ENCODE measurements at regions not wholly inside any gene's neighbourhood (a gene's known extent, or its start where the extent isn't known, plus 50 kb on each side); places are given as distances from the start of the nearest gene placed in this dataset.

- no peak for DNase-seq
- H3K4me3 Mint-ChIP-seq, result no peak overlapping the region
- H3K27me3 Mint-ChIP-seq, result peaks cover 28 to 46% (median 32%) of the 10 kb centered on the region in 3 donors
- peaks cover 0 to 6% (median under 1%) of the 10 kb centered on the region in 7 donors for H3K9me3 Mint-ChIP-seq
- H3K36me3 Mint-ChIP-seq, result peaks cover 0 to 5% of the 10 kb centered on the region in 2 donors
- no peak for ATAC-seq (ENCODE audit: low read depth in 2 of 2)
- H3K4me1 Mint-ChIP-seq, result no peaks in the 10 kb centered on the region
- peak overlapping the region in 1 of 6 donors; percentile 44 for H3K27ac Mint-ChIP-seq
Observed at GRCh38 chr1:181344091-181344490, 139.2 kb upstream of the CACNA1E start.

- peaks cover 0 to 6% (median 0%) of the 10 kb centered on the region in 7 donors for H3K9me3 Mint-ChIP-seq
- peaks cover 0 to 5% of the 10 kb centered on the region in 2 donors for H3K36me3 Mint-ChIP-seq
- DNase-seq, result no peak
- H3K4me1 Mint-ChIP-seq, result no peaks in the 10 kb centered on the region
- ATAC-seq (ENCODE audit: low read depth in 2 of 2), result no peak
- no peak overlapping the region for H3K27ac Mint-ChIP-seq
- no peak overlapping the region for H3K4me3 Mint-ChIP-seq
- H3K27me3 Mint-ChIP-seq, result peaks cover 28 to 46% (median 32%) of the 10 kb centered on the region in 3 donors
Observed at GRCh38 chr1:181345146-181345545, 138.2 kb upstream of the CACNA1E start.

DNA sequence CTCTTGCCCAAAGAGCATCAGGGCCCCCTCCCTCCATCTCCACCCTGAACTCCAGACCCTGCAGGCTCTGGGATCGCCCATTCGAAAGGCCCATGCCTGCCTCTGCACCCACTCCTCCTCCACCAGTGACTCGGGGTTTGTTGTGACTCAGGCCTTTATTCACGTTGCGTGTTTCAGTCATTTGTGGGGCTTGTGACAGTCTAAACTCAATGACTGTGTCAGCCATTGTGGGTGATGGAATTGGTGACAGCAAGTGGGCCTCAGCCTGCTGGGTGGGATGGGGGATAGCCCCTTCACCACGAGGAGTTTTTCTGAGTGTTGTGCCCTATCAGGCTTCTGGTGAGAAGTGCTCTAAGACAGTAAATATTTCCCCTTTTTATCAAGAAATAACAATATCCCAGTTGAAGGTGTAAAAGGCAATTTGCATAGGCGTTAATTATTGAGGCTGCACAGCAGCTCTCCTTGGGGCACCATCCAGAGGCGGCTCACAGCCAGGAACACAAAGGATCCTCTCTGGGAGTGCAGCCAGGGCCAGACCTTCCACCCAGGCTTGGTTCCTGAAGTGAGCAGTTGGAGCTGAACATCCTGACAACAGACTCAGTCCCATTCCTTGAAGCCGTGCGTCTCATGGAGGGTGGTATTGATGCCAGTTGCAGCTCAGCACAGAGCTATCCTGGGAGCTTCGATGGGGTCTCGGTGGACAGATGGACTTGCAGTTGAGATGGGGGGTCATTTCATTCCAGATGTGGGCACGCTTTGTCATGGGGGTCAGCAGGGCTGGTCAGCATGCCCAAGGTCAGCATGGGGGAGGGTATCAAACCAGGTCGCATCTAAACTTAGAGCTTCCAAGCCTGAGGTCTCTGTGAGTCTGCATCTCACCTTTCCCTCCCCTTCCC, 135.6 kb upstream of the CACNA1E start:
- DNase-seq, result no peak
- Mint-ChIP-seq H3K9me3 (no peaks in the 10 kb centered on the region), H3K4me3 (no peak overlapping the region), H3K27ac (peak overlapping the region in 1 of 6 donors; percentile 33), H3K4me1 (no peaks in the 10 kb centered on the region), H3K36me3 (no peaks in the 10 kb centered on the region), H3K27me3 (peaks cover 16 to 32% (median 17%) of the 10 kb centered on the region in 3 donors)
- ATAC-seq (ENCODE audit: low read depth in 2 of 2), result no peak

DNA sequence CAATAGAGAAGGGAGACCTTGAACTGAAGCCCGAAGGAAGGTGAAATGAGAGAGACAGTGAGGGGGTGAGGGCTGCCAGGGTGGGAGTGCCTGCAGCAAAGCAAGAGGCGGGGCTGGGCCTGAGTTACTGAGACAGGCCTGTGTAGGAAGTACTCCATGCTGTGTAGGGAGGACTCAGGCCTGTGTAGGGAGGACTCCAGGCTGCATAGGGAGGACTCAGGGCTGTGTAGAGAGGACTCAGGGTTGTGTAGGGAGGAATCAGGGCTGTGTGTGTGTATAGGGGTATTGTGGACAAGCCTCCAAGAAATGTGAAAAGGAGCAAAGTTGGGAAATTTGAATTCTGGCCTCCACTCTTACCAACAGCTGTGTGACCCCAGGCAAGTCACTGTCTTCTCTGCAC, 133.8 kb upstream of the CACNA1E start:
- Mint-ChIP-seq H3K9me3 (no peaks in the 10 kb centered on the region), H3K4me3 (no peak overlapping the region), H3K27ac (no peak overlapping the region), H3K27me3 (peaks cover 14 to 17% (median 15%) of the 10 kb centered on the region in 3 donors), H3K4me1 (no peaks in the 10 kb centered on the region), H3K36me3 (no peaks in the 10 kb centered on the region)
- DNase-seq, result no peak
- no peak for ATAC-seq (ENCODE audit: low read depth in 2 of 2)

- H3K27me3 Mint-ChIP-seq, result peaks cover 15% of the 10 kb centered on the region in 3 donors
- H3K9me3 Mint-ChIP-seq, result no peaks in the 10 kb centered on the region
- no peaks in the 10 kb centered on the region for H3K4me1 Mint-ChIP-seq
- no peak for ATAC-seq (ENCODE audit: low read depth in 2 of 2)
- no peak overlapping the region for H3K4me3 Mint-ChIP-seq
- DNase-seq, result no peak
- H3K27ac Mint-ChIP-seq, result no peak overlapping the region
- H3K36me3 Mint-ChIP-seq, result no peaks in the 10 kb centered on the region
Observed at GRCh38 chr1:181350131-181350530, 133.2 kb upstream of the CACNA1E start.

- Mint-ChIP-seq H3K9me3 (no peaks in the 10 kb centered on the region), H3K27ac (no peak overlapping the region), H3K4me3 (no peak overlapping the region), H3K27me3 (peaks cover 10 to 15% (median 15%) of the 10 kb centered on the region in 3 donors), H3K4me1 (no peaks in the 10 kb centered on the region), H3K36me3 (no peaks in the 10 kb centered on the region)
- DNase-seq, result no peak
- no peak for ATAC-seq (ENCODE audit: low read depth in 2 of 2)
Observed at GRCh38 chr1:181351740-181352139, 131.6 kb upstream of the CACNA1E start.

GRCh38 chr1:181352695-181353094, 130.6 kb upstream of the CACNA1E start:
- H3K27ac Mint-ChIP-seq, result peak overlapping the region in 1 of 6 donors; percentile 60
- no peak for DNase-seq
- H3K36me3 Mint-ChIP-seq, result no peaks in the 10 kb centered on the region
- H3K27me3 Mint-ChIP-seq, result peaks cover 10 to 15% (median 12%) of the 10 kb centered on the region in 3 donors
- no peak for ATAC-seq (ENCODE audit: low read depth in 2 of 2)
- H3K4me3 Mint-ChIP-seq, result no peak overlapping the region
- H3K4me1 Mint-ChIP-seq, result no peaks in the 10 kb centered on the region
- H3K9me3 Mint-ChIP-seq, result peaks cover 0 to 2% (median 0%) of the 10 kb centered on the region in 7 donors

DNA sequence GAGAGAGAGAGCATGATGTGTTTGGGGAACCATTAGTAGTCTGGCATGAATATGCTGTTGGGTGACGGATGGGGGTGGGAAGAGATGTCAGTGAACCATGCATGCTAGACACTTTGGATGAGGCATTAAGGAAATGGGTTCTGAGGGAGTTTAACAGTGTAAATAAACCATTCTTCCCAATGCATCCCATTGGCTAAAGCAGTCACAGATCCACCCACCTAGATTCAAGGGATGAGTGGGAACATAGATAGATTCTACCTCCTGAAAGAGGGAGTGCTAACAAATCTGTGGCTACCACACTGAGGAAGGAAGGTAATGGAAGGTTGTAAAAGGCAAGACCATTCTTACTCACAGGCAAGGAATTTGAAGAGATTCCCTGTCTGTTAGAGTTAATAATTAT, 129.8 kb upstream of the CACNA1E start:
- DNase-seq (no peak), ATAC-seq (ENCODE audit: low read depth in 2 of 2) (no peak)
- H3K4me1 Mint-ChIP-seq, result no peaks in the 10 kb centered on the region
- peaks cover 0 to 2% (median 0%) of the 10 kb centered on the region in 7 donors for H3K9me3 Mint-ChIP-seq
- H3K27ac Mint-ChIP-seq, result no peak overlapping the region
- no peaks in the 10 kb centered on the region for H3K36me3 Mint-ChIP-seq
- H3K27me3 Mint-ChIP-seq, result peaks cover 2 to 15% (median 12%) of the 10 kb centered on the region in 3 donors
- H3K4me3 Mint-ChIP-seq, result no peak overlapping the region

DNA sequence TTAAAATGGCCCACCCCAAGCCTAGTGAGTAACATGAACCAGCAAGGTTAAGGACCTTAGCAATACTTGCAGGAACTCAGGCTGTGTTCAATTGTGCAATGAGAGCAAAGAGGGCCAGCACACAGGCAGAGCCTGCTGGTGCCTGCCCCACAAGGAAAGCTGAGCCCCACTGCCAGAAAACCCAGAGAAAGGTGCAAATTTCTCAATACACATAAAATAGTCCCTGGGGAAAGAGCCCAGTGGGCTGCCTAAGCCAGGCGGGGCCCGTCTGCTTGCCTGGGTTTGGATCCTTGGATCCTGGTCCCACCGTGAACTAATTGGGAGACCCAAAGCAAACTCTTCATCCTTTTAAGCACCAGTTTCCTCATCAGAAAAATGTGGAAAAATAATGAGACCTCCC, 128.5 kb upstream of the CACNA1E start:
- Mint-ChIP-seq H3K9me3 (peaks cover 0 to 2% (median 0%) of the 10 kb centered on the region in 7 donors), H3K27me3 (peaks cover 6 to 20% (median 15%) of the 10 kb centered on the region in 3 donors), H3K36me3 (no peaks in the 10 kb centered on the region), H3K27ac (no peak overlapping the region), H3K4me3 (no peak overlapping the region), H3K4me1 (no peaks in the 10 kb centered on the region)
- DNase-seq (no peak), ATAC-seq (ENCODE audit: low read depth in 2 of 2) (no peak)

DNA sequence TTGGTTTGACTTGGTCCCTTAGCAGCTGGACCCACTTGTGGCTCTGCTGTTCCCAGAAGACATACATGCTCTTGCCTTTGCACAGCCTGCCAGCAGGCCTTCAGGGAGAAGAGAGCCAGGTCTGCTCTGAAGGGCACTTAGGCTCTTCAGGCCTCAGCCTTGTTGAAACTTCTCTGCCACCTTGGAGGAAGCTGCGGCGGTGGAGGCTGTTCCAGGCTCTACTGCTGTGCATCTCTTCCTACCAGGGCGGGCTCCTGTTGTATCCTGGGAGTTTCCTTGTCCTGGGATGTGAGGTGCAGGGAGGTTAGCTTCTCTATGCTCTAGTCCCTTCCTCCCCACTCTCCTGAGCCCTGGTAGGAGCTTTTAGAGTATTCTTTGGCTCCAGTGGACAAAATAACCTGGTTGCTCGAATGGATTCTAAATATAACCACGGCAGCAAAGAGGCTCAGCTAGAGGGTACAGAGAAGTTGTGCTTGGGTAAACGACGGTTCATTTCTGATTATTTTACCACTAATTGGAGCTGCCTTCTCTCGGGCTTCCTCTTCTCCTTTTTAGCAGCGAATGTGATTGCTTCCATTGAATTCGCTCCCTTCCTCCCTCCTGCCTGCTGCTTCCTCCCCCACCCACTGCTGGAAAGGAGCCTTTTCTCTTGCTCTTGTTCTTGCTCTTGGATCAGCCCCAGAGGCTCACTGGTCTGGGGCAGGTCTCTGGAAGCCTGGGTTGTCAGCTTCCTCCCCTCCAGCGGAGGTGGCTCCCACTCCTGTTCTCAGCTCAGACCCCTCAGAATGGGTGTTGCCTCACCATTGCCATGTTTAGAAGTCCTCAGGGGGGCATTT, 126.6 kb upstream of the CACNA1E start:
- Mint-ChIP-seq H3K36me3 (no peaks in the 10 kb centered on the region), H3K27me3 (peaks cover 6 to 22% (median 15%) of the 10 kb centered on the region in 3 donors), H3K27ac (peak overlapping the region in 1 of 6 donors; percentile 15), H3K4me1 (no peaks in the 10 kb centered on the region), H3K4me3 (peak overlapping the region in 1 of 8 donors; percentile 69), H3K9me3 (peaks cover 0 to 2% (median 0%) of the 10 kb centered on the region in 7 donors)
- no peak for ATAC-seq (ENCODE audit: low read depth in 2 of 2)
- no peak for DNase-seq

- no peaks in the 10 kb centered on the region for H3K36me3 Mint-ChIP-seq
- H3K9me3 Mint-ChIP-seq, result peaks cover 0 to 2% (median 0%) of the 10 kb centered on the region in 7 donors
- no peak overlapping the region for H3K27ac Mint-ChIP-seq
- no peak overlapping the region for H3K4me3 Mint-ChIP-seq
- H3K27me3 Mint-ChIP-seq, result peaks cover 6 to 18% (median 6%) of the 10 kb centered on the region in 3 donors
- H3K4me1 Mint-ChIP-seq, result no peaks in the 10 kb centered on the region
- DNase-seq (no peak), ATAC-seq (ENCODE audit: low read depth in 2 of 2) (no peak)
Observed at GRCh38 chr1:181359012-181359411, 124.3 kb upstream of the CACNA1E start.

DNA sequence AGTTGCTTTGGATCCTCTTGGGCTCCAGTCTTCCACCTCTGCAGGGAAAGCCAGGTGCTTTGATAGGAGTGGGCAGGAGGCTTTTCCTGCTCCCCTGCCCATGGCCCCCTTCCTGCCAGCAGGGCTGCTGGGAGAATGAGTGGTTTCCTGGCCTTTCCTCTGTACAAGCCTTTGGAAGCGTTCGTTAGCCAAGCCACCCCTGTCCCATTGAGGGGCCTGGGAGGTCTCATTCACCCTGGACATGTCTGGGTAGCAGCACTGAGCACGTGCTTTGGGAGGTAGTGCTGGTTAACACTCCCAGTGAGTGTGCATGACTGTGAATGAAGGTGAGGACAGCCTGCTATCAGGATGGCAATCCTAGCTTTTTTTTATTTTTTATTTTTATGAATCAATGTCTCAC, 118.5 kb upstream of the CACNA1E start:
- H3K9me3 Mint-ChIP-seq, result peaks cover 0 to 4% (median 0%) of the 10 kb centered on the region in 7 donors
- no peak overlapping the region for H3K27ac Mint-ChIP-seq
- H3K27me3 Mint-ChIP-seq, result peaks cover 6 to 21% (median 8%) of the 10 kb centered on the region in 3 donors
- no peak overlapping the region for H3K4me3 Mint-ChIP-seq
- H3K4me1 Mint-ChIP-seq, result no peaks in the 10 kb centered on the region
- no peak for DNase-seq
- no peaks in the 10 kb centered on the region for H3K36me3 Mint-ChIP-seq
- ATAC-seq (ENCODE audit: low read depth in 2 of 2), result no peak

GRCh38 chr1:181366910-181367309, 116.4 kb upstream of the CACNA1E start:
- H3K27me3 Mint-ChIP-seq, result peaks cover 6 to 15% (median 8%) of the 10 kb centered on the region in 3 donors
- peaks cover 0 to 14% (median 5%) of the 10 kb centered on the region in 7 donors for H3K9me3 Mint-ChIP-seq
- ATAC-seq (ENCODE audit: low read depth in 2 of 2) (no peak), DNase-seq (no peak)
- H3K4me3 Mint-ChIP-seq, result no peak overlapping the region
- H3K27ac Mint-ChIP-seq, result no peak overlapping the region
- H3K36me3 Mint-ChIP-seq, result no peaks in the 10 kb centered on the region
- H3K4me1 Mint-ChIP-seq, result no peaks in the 10 kb centered on the region
